OCI-LY1 (cell line): ENCODE measurements at regions not wholly inside any gene's neighbourhood (a gene's known extent, or its start where the extent isn't known, plus 50 kb on each side); places are given as distances from the start of the nearest gene placed in this dataset.

ENCODE experiments used
- H2AFZ ChIP-seq: fragments of 200-600 bp; sonication (generic), shearing (Covaris generic); 2 replicates; pipeline ENCODE4 v1.6.0; 2014; ENCODE audit warnings: antibody characterized with exemption, mild to moderate bottlenecking, low read length
- H3F3A ChIP-seq: fragments of 200-600 bp; sonication (generic), shearing (Covaris generic); 2 replicates; pipeline ENCODE4 v1.6.0; 2014; ENCODE audit warnings: mild to moderate bottlenecking, antibody characterized with exemption, low read length, moderate library complexity; ENCODE audit not compliant: insufficient read depth
- H3K27ac ChIP-seq: fragments of 200-600 bp; sonication (generic); 2 replicates; pipeline ENCODE4 v1.5.1; 2014; ENCODE audit warnings: low read length, mixed run types, mild to moderate bottlenecking, low read depth; ENCODE audit not compliant: poor library complexity, severe bottlenecking
- H3K27me3 ChIP-seq: fragments of 200-600 bp; sonication (generic); 2 replicates; pipeline ENCODE4 v1.6.0; 2014; ENCODE audit warnings: antibody characterized with exemption, mild to moderate bottlenecking, low read length, moderate library complexity; ENCODE audit not compliant: insufficient read depth
- H3K36me3 ChIP-seq: fragments of 200-600 bp; sonication (generic); 2 replicates; pipeline ENCODE4 v1.6.1; 2014; ENCODE audit warnings: mild to moderate bottlenecking, antibody characterized with exemption, low read length, moderate library complexity, mixed read lengths; ENCODE audit not compliant: insufficient read depth
- H3K4me1 ChIP-seq: fragments of 200-600 bp; sonication (generic); 2 replicates; pipeline ENCODE4 v1.5.1; 2014; ENCODE audit warnings: mild to moderate bottlenecking, low read length, moderate library complexity; ENCODE audit not compliant: insufficient read depth, severe bottlenecking
- H3K4me2 ChIP-seq: fragments of 200-600 bp; sonication (generic), shearing (Covaris generic); 2 replicates; pipeline ENCODE4 v1.6.1; 2014; ENCODE audit warnings: low read length
- H3K4me3 ChIP-seq: fragments of 200-600 bp; sonication (generic); 2 replicates; pipeline ENCODE4 v1.5.1; 2014; ENCODE audit warnings: low read length, low read depth, mild to moderate bottlenecking, mixed read lengths; ENCODE audit not compliant: poor library complexity, severe bottlenecking
- H3K79me2 ChIP-seq: fragments of 200-600 bp; shearing (Covaris generic); 2 replicates; pipeline ENCODE4 v1.6.1; 2016; ENCODE audit warnings: mixed run types, low read length, mixed read lengths; ENCODE audit not compliant: insufficient read depth
- H3K9ac ChIP-seq: fragments of 200-600 bp; sonication (generic), shearing (Covaris generic); 2 replicates; pipeline ENCODE4 v1.6.1; 2014; ENCODE audit warnings: mild to moderate bottlenecking, low read length, mixed read lengths
- H3K9me2 ChIP-seq: fragments of 200-600 bp; sonication (generic), shearing (Covaris generic); 2 replicates; pipeline ENCODE4 v1.6.1; 2014; ENCODE audit warnings: low read depth, mild to moderate bottlenecking, low read length, mixed read lengths
- H3K9me3 ChIP-seq: fragments of 200-600 bp; shearing (Covaris generic); 2 replicates; pipeline ENCODE4 v1.6.1; 2014; ENCODE audit warnings: low read length, mixed read lengths
- H4K20me1 ChIP-seq: fragments of 200-600 bp; sonication (generic), shearing (Covaris generic); 2 replicates; pipeline ENCODE4 v1.6.0; 2016; ENCODE audit warnings: mild to moderate bottlenecking, low read length; ENCODE audit not compliant: insufficient read depth
- CTCF ChIP-seq: fragments of 200-600 bp; sonication (generic), shearing (Covaris generic); IDR thresholded peaks from 2 replicates; pipeline ENCODE4 v1.5.1; 2017; ENCODE audit warnings: mild to moderate bottlenecking, antibody characterized with exemption, low read length, moderate library complexity, mixed read lengths
- EZH2 ChIP-seq: fragments of 200-600 bp; sonication (generic), shearing (Covaris generic); IDR thresholded peaks from 2 replicates; pipeline ENCODE4 v1.8.0; 2017; ENCODE audit warnings: borderline replicate concordance, mixed run types, mild to moderate bottlenecking, antibody characterized with exemption, low read length, moderate library complexity, mixed read lengths

- Histone ChIP-seq H4K20me1 (no peaks in the 10 kb centered on the region), H3K9me2 (no peaks in the 10 kb centered on the region), H3K4me1 (no peaks in the 10 kb centered on the region), H3K36me3 (no peaks in the 10 kb centered on the region), H3K27me3 (no peaks in the 10 kb centered on the region), H3K79me2 (no peaks in the 10 kb centered on the region), H3K4me2 (no peak overlapping the region), H3K4me3 (no peak overlapping the region), H2AFZ (no peak overlapping the region), H3K9me3 (no peaks in the 10 kb centered on the region), H3F3A (no peaks in the 10 kb centered on the region), H3K27ac (no peak overlapping the region), H3K9ac (no peak overlapping the region)
- TF ChIP-seq EZH2, result no peak
- TF ChIP-seq CTCF, result no peak
Measured at GRCh38 chr4:28890949-28891775, 1829.0 kb upstream of the PCDH7 start.

- Histone ChIP-seq H3K4me3 (no peak overlapping the region), H3K4me2 (no peak overlapping the region), H2AFZ (no peak overlapping the region), H3K79me2 (no peaks in the 10 kb centered on the region), H3K9me2 (no peaks in the 10 kb centered on the region), H3K36me3 (no peaks in the 10 kb centered on the region), H3K9ac (no peak overlapping the region), H3K9me3 (no peaks in the 10 kb centered on the region), H3K4me1 (no peaks in the 10 kb centered on the region), H3K27ac (no peak overlapping the region), H3K27me3 (no peaks in the 10 kb centered on the region), H4K20me1 (no peaks in the 10 kb centered on the region), H3F3A (no peaks in the 10 kb centered on the region)
- TF ChIP-seq EZH2 (no peak), CTCF (no peak)
Measured at GRCh38 chr4:28913466-28913865, 1806.7 kb upstream of the PCDH7 start.

GRCh38 chr4:28916585-28916984, 1803.6 kb upstream of the PCDH7 start:
- Histone ChIP-seq H3K9me3 (no peaks in the 10 kb centered on the region), H3K4me2 (no peak overlapping the region), H2AFZ (no peak overlapping the region), H3F3A (no peaks in the 10 kb centered on the region), H3K9me2 (no peaks in the 10 kb centered on the region), H3K4me3 (no peak overlapping the region), H3K27ac (no peak overlapping the region), H3K36me3 (no peaks in the 10 kb centered on the region), H3K9ac (no peak overlapping the region), H3K27me3 (no peaks in the 10 kb centered on the region), H3K4me1 (no peaks in the 10 kb centered on the region), H4K20me1 (no peaks in the 10 kb centered on the region), H3K79me2 (no peaks in the 10 kb centered on the region)
- TF ChIP-seq CTCF (no peak), EZH2 (no peak)
